GM12873 (cell line): ENCODE measurements at regions not wholly inside any gene's neighbourhood (a gene's known extent, or its start where the extent isn't known, plus 50 kb on each side); places are given as distances from the start of the nearest gene placed in this dataset.

Experiments used
- TF ChIP-seq, protein P1 (sequence below): IDR thresholded peaks from 2 replicates; pipeline ENCODE4 v1.5.1; 2012; ENCODE audit warnings: low read depth, mild to moderate bottlenecking, moderate library complexity, low read length, control low read depth; ENCODE audit not compliant: insufficient read depth; ENCODE audit errors: missing control alignments

DNA sequence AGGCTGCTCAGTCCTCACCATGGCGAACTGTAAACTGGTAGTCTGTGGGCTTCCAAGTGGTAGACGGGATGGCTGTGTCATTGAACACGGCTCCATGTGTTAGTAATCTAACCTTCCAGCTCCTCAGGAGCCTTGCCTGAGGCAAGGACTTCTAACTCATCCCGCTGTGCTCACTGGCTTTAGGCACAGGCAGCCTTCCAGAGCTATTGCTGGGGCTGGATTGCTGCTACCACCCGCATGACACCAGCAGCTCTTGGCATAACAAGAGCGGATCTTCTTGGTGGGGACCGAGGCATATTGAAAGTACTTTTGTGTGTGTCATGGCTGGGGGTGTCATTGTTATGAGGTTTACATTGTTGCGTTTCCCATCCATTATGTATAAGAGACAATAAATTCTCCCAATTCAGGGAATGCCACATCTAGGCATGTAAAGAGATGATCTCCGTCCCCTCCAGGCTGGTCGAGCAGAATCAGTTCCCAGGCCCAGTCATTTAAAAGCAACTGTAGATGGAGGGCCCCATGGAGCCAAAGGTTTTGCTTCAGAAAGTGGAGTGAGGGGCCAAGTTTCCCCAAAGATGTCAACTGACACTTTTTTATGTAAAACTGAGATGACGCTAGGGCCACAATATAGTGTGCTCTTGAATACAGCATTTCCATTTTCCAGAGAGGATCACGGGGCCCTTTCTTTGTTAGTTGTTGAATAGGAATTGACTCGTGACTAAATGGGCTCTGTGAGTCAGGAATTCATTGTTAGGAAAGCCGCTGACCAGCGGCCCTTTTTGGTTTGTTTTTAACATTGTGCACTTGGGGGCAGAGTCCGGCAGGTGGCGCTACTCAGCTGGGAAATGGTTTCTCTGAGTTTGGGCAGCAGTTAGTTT is 759.5 kb downstream of the TAF11L14 start:
- TF ChIP-seq, protein P1, sequence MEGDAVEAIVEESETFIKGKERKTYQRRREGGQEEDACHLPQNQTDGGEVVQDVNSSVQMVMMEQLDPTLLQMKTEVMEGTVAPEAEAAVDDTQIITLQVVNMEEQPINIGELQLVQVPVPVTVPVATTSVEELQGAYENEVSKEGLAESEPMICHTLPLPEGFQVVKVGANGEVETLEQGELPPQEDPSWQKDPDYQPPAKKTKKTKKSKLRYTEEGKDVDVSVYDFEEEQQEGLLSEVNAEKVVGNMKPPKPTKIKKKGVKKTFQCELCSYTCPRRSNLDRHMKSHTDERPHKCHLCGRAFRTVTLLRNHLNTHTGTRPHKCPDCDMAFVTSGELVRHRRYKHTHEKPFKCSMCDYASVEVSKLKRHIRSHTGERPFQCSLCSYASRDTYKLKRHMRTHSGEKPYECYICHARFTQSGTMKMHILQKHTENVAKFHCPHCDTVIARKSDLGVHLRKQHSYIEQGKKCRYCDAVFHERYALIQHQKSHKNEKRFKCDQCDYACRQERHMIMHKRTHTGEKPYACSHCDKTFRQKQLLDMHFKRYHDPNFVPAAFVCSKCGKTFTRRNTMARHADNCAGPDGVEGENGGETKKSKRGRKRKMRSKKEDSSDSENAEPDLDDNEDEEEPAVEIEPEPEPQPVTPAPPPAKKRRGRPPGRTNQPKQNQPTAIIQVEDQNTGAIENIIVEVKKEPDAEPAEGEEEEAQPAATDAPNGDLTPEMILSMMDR = peak; percentile 88

DNA sequence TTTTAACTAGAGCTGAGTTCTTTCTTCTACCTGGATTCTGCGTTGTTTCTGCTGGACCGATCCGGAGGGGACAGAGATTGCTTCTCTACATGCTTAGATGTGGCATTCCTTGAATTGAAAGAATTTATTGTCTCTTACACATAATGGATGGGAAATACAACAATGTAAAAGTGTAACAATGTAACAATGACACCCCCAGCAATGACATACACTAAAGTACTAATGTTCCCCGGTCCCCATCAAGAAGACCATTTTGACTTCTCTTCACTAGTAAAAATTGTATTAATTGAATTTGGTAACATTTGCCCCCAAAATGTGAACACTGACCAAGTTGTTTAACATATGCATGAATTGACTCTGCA is 760.2 kb downstream of the TAF11L14 start:
- TF ChIP-seq, protein P1 = no peak

DNA sequence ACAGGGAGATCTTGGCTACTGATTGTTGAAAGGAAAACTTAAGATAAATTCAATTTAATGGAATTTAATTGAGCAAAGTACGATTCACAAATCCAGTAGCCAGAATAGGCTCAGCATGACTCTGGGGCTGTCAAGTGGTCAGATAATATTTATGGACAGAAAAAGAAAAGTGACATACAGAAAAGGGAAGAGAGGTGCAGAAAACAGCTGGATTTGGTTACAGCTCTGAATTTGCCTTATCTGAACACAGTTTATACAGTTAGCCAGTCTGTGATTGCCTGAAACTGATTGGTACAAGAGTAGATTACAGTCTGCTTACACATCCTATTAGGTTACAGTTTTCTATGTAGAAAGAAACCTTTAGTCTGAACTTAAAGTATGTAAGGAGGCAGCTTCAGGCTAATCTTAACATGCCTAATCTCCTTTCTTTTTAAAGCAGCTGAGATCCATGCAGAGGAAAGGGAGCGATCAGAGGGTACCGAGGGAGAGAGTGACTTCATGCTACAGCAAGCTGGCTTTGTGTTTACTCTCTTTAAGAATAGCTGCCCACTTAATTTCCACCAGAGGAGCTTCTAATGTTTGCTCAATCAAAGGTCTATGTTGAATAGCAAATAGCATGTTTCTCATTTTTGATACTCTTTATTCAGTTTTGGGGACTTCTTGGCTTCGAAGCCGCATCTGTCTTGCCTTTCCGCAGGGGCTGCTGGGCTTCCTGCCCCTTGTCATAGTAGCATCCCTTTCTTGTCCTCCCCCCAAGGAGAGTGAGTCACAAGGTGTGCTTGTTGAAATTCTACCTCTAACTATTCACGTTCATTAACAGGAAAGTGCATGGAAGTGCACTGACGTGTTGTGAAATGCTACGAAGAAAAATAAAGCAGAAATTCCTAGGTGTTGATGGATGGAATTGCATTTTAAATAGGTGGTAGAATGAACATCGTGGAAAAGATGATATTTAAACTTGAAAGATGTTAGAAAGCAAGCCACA is 761.2 kb downstream of the TAF11L14 start:
- TF ChIP-seq, protein P1 = no peak

DNA sequence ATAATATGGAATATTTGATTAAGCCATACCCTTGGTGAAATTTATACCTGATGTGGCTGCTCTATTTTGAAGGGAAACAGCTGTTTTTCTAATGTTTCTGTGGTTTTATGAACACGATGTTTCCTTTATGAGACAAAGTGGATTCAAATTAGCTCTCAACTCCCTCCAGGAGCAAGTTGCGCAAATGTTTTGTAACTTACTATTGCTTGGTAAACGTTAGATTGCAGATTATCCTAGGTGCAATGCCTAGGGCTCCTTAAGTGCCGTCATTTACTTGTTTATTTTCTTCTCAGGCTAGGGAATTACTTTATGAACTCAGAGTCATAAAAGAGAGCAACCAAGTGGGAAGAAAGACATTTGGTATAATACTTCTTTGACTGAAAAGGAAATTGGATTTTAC is 763.1 kb downstream of the TAF11L14 start:
- TF ChIP-seq, protein P1 = no peak

DNA sequence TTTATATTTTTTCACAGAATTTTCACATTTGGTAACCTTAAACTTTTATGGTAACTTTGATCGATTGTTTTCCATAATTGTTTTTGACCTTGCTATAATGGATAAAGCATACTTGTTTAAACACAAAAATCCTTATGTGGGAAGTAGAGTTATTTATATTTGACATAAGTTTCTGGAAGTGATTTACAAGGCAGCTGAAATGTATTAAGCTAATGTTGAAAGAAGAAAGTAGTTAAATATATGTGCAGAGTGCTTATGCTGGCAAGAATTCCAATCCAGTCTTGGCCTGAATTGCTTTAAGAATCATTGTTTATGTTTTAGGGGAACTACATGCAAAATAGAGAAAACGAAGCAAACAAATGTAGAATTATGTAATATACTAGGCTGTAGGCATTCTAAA is 763.6 kb downstream of the TAF11L14 start:
- TF ChIP-seq, protein P1 = no peak

DNA sequence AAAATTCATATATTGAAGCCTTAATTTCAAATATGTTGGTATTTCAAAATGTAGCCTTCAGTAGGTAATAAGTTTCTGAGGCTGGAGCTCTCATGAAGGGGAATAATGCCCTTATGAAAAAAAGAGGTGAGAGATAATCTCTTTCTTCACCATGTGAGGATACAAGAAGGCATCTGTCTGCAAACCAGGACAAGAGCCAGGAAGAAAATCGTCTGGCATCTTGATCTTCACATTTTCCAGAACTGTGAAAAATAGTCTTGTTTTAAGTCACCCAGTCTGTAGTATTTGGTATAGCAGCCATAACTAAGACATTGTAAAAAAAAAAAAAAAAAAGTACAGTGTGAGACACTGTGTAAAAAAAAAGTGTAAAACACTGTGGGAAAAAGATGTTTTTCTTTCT is 768.9 kb downstream of the TAF11L14 start:
- TF ChIP-seq, protein P1 = no peak

DNA sequence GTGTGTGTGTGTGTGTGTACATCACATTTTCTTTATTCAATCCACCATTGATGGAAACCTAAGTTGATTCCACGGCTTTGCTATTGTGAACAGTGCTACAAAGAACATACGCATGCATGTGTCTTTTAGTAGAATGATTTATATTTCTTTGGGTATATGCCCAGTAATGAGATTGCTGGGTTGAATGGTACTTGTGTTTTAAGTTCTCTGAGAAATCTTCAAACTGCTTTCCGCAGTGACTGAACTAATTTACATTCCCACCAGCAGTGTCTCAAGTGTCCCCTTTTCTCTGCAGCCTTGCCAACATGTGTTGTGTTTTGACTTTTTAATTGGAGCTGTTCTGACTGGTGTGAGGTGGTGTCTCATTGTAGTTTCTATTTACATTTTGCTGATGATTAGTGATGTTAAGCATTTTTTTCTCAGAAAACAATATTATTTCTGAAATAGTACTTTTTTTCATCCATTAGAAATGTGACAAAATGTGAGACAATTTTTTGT is 769.7 kb downstream of the TAF11L14 start:
- TF ChIP-seq, protein P1 = no peak
